Kidney (tissue), 13 donors: ENCODE measurements at regions not wholly inside any gene's neighbourhood (a gene's known extent, or its start where the extent isn't known, plus 50 kb on each side); places are given as distances from the start of the nearest gene placed in this dataset.

Experiments
- DNase-seq, 5 donors: peaks; one replicate each; pipeline ENCODE4 v3.0.0-alpha.2; 2013 to 2020
- FAIRE-seq: peaks from 2 replicates; lab custom pipeline; 2012; peaks lifted over from hg19 to GRCh38; lab: Jason Lieb, UNC
- H3K27ac ChIP-seq, 2 donors: one replicate each; pipeline ENCODE4 v1.7.0; 2013; ENCODE audit warnings: low read depth in 2 of 2, low read length in 2 of 2, inconsistent platforms in 1 of 2
- H3K27me3 ChIP-seq: one replicate; pipeline ENCODE4 v1.7.1; 2013; ENCODE audit warnings: low read length, inconsistent platforms; ENCODE audit not compliant: control insufficient read depth, insufficient read depth
- H3K36me3 ChIP-seq, 3 donors: one replicate each; pipeline versions ENCODE4 v1.7.0 to v1.7.1; 2013; ENCODE audit warnings: low read length in 3 of 3, control low read depth in 1 of 3, inconsistent platforms in 1 of 3; ENCODE audit not compliant: insufficient read depth in 3 of 3, control insufficient read depth in 2 of 3
- H3K4me1 ChIP-seq, 3 donors: one replicate each; pipeline versions ENCODE4 v1.7.0 to v1.7.1; 2013; ENCODE audit warnings: low read length in 3 of 3, inconsistent platforms in 1 of 3, low read depth in 1 of 3; ENCODE audit not compliant: control insufficient read depth in 2 of 3, insufficient read depth in 2 of 3
- H3K4me3 ChIP-seq, 3 donors: one replicate each; pipeline versions ENCODE4 v1.7.0 to v1.8.1; 2013; ENCODE audit warnings: low read length in 3 of 3, control low read depth in 1 of 3, inconsistent platforms in 1 of 3
- H3K9ac ChIP-seq, 3 donors: one replicate each; pipeline versions ENCODE4 v1.7.0 to v1.7.1; 2013; ENCODE audit warnings: low read length in 3 of 3, control low read depth in 1 of 3, inconsistent platforms in 1 of 3
- H3K9me3 ChIP-seq, 3 donors: one replicate each; pipeline versions ENCODE4 v1.7.0 to v1.7.1; 2013; ENCODE audit warnings: low read length in 3 of 3, control low read depth in 1 of 3, inconsistent platforms in 1 of 3; ENCODE audit not compliant: control insufficient read depth in 2 of 3, insufficient read depth in 1 of 3
- CTCF ChIP-seq: IDR thresholded peaks from 3 replicates; pipeline ENCODE4 v1.5.1; 2012; ENCODE audit warnings: mild to moderate bottlenecking, moderate library complexity, borderline replicate concordance; ENCODE audit not compliant: insufficient read depth; ENCODE audit errors: extremely low read depth
- intact Hi-C: fragments of 100-400 bp; cut with DNase I; formaldehyde crosslinking; loops from one replicate; pipeline ENCODE4 v1.11.1; 2022
- donor health status: control.
- donor health status: control.
- donor health status: control.
- donor health status: control.
- donor health status: control.
- donor health status: DM: yes; HTN: yes; CAD: no.
- donor health status: Normal renal cell carcinoma (clear cell type).

GRCh38 chr22:48949375-48950149, 878.1 kb downstream of the BRD1 start:
- no peaks in the 10 kb centered on the region for H3K4me1 ChIP-seq
- no peak overlapping the region for H3K9ac ChIP-seq
- H3K36me3 ChIP-seq: no peaks in the 10 kb centered on the region
- H3K27me3 ChIP-seq: no peaks in the 10 kb centered on the region
- H3K27ac ChIP-seq: no peak overlapping the region
- no peak for TF ChIP-seq CTCF
- intact Hi-C loops: no loop called here
- FAIRE-seq (no peak), DNase-seq (peak in 1 of 5 donors; percentile 4)
- no peak overlapping the region for H3K4me3 ChIP-seq
- no peaks in the 10 kb centered on the region for H3K9me3 ChIP-seq

- H3K27me3 ChIP-seq: no peaks in the 10 kb centered on the region
- H3K9ac ChIP-seq: no peak overlapping the region
- no peaks in the 10 kb centered on the region for H3K36me3 ChIP-seq
- TF ChIP-seq CTCF: no peak
- no peak overlapping the region for H3K4me3 ChIP-seq
- DNase-seq (no peak), FAIRE-seq (no peak)
- H3K4me1 ChIP-seq: no peaks in the 10 kb centered on the region
- no peak overlapping the region for H3K27ac ChIP-seq
- intact Hi-C loops: no loop called here
- no peaks in the 10 kb centered on the region for H3K9me3 ChIP-seq
Measured at GRCh38 chr22:48948575-48949170, 879.0 kb downstream of the BRD1 start.

GRCh38 chr22:48947636-48948035, 880.0 kb downstream of the BRD1 start:
- H3K9me3 ChIP-seq: no peaks in the 10 kb centered on the region
- FAIRE-seq (no peak), DNase-seq (no peak)
- no peaks in the 10 kb centered on the region for H3K4me1 ChIP-seq
- no peak overlapping the region for H3K27ac ChIP-seq
- no peak for TF ChIP-seq CTCF
- H3K9ac ChIP-seq: no peak overlapping the region
- intact Hi-C loops: no loop called here
- H3K36me3 ChIP-seq: no peaks in the 10 kb centered on the region
- H3K27me3 ChIP-seq: no peaks in the 10 kb centered on the region
- no peak overlapping the region for H3K4me3 ChIP-seq
